Fibroblast of lung (primary cell): ENCODE measurements at regions not wholly inside any gene's neighbourhood (a gene's known extent, or its start where the extent isn't known, plus 50 kb on each side); places are given as distances from the start of the nearest gene placed in this dataset.
"Not testable (repeated sequence)": the region's sequence is repeated elsewhere in the genome, so short reads cannot be mapped to it uniquely, and the experiment has no call there.

Source experiments
- EZH2 ChIP-seq: IDR thresholded peaks from 2 replicates; pipeline ENCODE4 v1.5.1; 2012; ENCODE audit warnings: low read length, control low read depth, mild to moderate bottlenecking; ENCODE audit errors: missing control alignments
- TF ChIP-seq, protein P1 (sequence below), 2 donors: IDR thresholded peaks in 1 of 2; conservative IDR thresholded peaks in 1 of 2; 1 replicate in 1 of 2; 2 replicates in 1 of 2; pipeline ENCODE4 v1.5.1; 2011 to 2012; ENCODE audit warnings: low read length in 2 of 2, control low read depth in 1 of 2, inconsistent platforms in 1 of 2, low read depth in 1 of 2, mild to moderate bottlenecking in 1 of 2

DNA sequence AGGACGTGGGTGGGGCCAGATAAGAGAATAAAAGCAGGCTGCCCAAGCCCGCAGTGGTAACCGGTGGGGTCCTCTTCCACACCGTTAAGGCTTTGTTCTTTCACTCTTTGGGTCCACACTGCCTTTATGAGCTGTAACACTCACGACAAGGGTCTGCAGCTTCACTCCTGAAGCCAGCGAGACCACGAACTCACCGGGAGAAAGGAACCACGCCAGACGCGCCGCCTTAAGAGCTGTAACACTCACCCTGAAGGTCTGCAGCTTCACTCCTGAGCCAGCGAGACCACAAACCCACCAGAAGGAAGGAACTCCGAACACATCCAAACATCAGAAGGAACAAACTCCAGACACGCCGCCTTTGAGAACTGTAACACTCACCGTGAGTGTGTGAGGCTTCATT is 203.9 kb upstream of the HNRNPA3 start:
- TF ChIP-seq EZH2, result not testable (repeated sequence)
- TF ChIP-seq, protein P1, sequence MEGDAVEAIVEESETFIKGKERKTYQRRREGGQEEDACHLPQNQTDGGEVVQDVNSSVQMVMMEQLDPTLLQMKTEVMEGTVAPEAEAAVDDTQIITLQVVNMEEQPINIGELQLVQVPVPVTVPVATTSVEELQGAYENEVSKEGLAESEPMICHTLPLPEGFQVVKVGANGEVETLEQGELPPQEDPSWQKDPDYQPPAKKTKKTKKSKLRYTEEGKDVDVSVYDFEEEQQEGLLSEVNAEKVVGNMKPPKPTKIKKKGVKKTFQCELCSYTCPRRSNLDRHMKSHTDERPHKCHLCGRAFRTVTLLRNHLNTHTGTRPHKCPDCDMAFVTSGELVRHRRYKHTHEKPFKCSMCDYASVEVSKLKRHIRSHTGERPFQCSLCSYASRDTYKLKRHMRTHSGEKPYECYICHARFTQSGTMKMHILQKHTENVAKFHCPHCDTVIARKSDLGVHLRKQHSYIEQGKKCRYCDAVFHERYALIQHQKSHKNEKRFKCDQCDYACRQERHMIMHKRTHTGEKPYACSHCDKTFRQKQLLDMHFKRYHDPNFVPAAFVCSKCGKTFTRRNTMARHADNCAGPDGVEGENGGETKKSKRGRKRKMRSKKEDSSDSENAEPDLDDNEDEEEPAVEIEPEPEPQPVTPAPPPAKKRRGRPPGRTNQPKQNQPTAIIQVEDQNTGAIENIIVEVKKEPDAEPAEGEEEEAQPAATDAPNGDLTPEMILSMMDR (conservative IDR thresholded peaks at IDR 0.05 in 1 of 2, IDR thresholded peaks at IDR 0.05 in 1 of 2; ENCODE audit: low read depth in 1 of 2, low read length in 2 of 2), result not testable (repeated sequence)
